ENCODE measurements at regions not wholly inside any gene's neighbourhood (a gene's known extent, or its start where the extent isn't known, plus 50 kb on each side); places are given as distances from the start of the nearest gene placed in this dataset.

GRCh38 chr15:36344887-36345286, 234.5 kb upstream of the CDIN1 start:
- no peak for DNase-seq (ENCODE audit: low read depth in 3 of 3)

GRCh38 chr15:36347272-36347858, 232.1 kb upstream of the CDIN1 start:
- DNase-seq (ENCODE audit: low read depth in 3 of 3) = no peak

- no peak for DNase-seq (ENCODE audit: low read depth in 3 of 3)
These were observed 223.0 kb upstream of the CDIN1 start for GRCh38 chr15:36356466-36356865.

- DNase-seq (ENCODE audit: low read depth in 3 of 3) = no peak
These were observed 222.3 kb upstream of the CDIN1 start for GRCh38 chr15:36356978-36357601.

- DNase-seq (ENCODE audit: low read depth in 3 of 3) = no peak
These were observed 221.3 kb upstream of the CDIN1 start for GRCh38 chr15:36358094-36358493.

DNA sequence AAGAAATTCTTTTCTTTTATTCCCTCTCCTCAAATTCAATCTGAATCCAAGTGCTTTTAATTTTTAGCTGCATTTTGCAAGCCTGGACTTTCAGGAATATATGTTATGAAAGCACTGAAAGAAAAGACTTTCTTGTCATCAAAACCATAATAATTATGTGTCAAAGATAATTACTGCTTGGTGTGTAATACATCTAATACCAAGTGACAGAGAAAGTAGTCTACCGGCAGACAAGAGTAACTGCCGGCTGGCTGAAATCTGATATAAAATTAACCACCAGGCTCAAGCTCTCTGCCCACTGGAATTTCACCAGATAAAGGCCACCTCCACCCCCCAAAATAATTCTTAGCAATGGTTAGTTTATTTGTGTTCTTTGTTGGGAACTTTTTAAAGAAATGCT, 220.9 kb upstream of the CDIN1 start:
- DNase-seq (ENCODE audit: low read depth in 3 of 3) = no peak

- DNase-seq (ENCODE audit: low read depth in 3 of 3) = no peak
These were observed 220.1 kb upstream of the CDIN1 start for GRCh38 chr15:36359286-36359685.

GRCh38 chr15:36361351-36361870, 218.0 kb upstream of the CDIN1 start:
- DNase-seq (ENCODE audit: low read depth in 3 of 3) = no peak

DNA sequence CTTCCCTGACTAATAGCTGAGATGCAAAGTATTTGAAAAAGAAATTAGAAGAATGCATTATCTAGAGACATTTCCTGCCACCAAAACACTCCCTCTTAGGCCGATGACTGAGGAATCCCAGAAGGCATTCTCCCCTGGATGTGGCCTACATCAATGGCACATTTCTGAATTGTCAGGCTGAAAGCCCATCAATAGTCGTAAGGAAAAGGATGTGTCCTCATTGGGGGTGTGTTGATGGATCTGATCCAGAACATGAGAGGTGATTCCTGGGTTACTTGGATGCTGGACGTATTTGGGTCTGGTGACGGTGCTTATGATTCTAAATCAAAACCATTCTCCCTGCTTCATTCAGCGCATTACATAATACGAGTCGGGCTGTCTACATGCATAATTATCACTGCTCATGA, 216.9 kb upstream of the CDIN1 start:
- DNase-seq (ENCODE audit: low read depth in 3 of 3) = no peak

DNA sequence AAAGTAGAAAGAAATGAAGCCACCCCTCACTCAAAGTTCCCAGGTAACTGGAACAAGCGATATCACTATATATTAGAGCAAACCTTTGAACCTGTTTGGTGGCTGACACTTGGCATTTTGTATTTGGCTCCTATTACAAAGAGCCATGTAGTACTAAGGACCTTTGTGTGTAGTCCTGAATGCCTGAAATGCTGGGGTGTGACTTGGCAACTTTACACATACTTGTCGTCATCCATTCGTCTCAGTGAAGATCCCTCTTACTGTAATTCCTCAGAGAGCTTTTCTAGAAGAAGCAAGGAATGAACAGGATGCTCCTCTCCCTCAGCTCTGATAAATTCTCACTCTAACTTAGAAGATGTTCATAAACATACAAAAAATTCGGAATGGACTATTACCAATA, 216.1 kb upstream of the CDIN1 start:
- no peak for DNase-seq (ENCODE audit: low read depth in 3 of 3)

DNA sequence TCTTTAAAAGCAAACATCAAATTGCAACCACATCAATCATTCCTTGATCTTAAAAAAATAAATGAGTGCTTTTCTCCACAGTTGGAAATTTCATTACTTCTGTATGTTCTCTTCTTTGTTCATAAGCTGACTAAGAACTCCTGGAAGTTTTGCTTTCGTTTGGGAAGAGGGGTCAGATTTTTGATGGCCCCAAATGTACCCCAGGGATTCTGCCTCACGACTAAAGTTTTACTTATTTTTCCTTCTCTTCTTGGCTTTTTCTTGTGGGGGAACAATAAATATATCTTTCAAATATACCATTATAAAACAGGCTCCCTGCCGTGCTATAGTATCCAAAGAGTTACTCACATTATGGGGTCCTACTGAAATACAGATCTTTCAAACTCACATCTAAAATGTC, 215.0 kb upstream of the CDIN1 start:
- no peak for DNase-seq (ENCODE audit: low read depth in 3 of 3)

DNA sequence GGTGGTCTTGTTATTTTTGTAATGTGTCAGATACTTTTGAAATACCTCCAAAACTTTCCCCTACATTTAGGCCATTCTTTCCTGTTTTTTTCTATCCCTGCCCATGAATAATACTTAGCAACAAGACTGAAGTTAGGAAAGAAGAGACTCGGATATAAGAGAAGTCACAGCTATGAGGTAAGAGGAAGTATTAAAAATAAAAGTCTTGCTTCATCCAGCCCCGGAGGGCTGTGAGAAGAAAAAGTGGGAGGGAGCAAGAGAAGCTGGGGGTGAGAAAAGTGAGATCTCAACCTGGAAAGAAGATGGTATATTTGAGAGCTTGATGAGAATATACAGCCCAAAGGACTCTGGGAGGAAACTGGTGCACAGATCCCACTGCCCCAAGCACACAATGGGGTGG, 213.5 kb upstream of the CDIN1 start:
- no peak for DNase-seq (ENCODE audit: low read depth in 3 of 3)

GRCh38 chr15:36370051-36370730, 209.2 kb upstream of the CDIN1 start:
- no peak for DNase-seq (ENCODE audit: low read depth in 3 of 3)

DNA sequence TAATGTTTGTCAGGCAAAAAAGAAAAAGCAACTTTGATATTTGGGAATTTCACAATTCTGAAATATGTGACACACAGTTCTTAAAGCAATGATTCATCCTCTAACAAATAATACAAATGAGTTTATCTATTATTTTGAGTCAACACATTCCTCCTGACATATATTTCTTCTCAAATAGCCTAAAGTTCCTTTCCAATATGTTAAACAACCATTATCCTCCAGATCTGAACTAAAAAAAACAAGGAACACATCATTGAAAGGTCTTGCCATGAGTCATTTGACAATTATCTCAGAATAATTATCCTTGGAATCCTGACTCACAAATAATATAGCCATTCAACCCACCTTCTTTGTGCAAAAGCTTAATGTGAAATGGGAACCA, 208.7 kb upstream of the CDIN1 start:
- DNase-seq (ENCODE audit: low read depth in 3 of 3) = no peak

DNA sequence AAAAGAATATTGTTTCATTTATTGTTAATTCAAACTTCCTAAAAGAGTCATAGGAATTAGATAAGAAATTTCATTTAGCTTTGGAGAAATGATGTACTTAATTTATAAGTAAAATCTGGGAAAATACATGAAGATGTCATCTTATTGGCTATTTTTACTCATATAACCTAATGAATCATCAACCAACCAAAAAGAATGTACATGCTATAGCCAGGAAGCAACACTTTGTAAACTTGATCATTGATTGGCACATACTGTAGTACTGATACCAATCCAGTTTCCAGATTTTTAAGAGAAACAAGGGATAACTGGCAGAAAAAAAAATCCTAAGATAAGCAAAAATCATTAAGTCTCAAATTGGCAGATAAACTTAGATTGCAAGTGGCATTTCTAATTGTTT, 207.9 kb upstream of the CDIN1 start:
- no peak for DNase-seq (ENCODE audit: low read depth in 3 of 3)

GRCh38 chr15:36372968-36373367, 206.5 kb upstream of the CDIN1 start:
- no peak for DNase-seq (ENCODE audit: low read depth in 3 of 3)

DNA sequence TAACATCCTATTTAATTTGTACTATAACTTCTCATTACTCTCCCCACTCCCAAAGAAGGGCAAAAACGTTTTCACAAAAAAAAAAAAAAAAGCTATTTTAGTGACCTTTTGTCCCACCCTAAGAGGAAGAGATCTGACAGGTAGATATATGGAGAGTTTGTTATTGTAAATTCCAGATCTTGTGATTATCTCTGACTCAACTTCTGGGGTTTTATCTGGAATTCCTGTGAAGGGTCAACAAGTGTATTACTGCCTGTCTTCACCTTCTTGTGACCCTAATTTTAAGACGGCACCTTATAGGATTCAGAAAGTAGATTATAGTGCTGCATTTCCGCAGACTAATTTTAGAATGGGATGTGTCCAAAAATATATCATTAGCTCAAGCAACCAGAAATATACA, 205.9 kb upstream of the CDIN1 start:
- DNase-seq (ENCODE audit: low read depth in 3 of 3) = no peak

DNA sequence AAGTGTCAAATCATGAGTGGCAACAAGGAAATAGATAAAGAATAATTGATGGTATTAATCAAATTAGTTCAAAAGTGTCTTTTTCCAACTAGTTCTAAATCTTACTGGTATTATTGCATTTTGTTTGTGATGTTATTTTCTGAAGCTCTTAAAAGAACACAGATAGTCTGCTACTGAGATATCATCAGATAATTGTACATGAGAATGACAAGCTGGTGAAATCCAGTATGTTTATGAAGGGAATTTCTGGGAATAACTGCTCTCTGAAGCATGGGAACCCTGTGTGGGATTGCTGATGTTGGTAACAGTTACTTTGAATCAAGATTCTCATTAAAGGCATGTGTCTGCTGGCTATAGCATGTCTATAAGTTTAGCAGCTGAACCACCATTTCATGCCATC, 190.3 kb upstream of the CDIN1 start:
- no peak for DNase-seq (ENCODE audit: low read depth in 3 of 3)

DNA sequence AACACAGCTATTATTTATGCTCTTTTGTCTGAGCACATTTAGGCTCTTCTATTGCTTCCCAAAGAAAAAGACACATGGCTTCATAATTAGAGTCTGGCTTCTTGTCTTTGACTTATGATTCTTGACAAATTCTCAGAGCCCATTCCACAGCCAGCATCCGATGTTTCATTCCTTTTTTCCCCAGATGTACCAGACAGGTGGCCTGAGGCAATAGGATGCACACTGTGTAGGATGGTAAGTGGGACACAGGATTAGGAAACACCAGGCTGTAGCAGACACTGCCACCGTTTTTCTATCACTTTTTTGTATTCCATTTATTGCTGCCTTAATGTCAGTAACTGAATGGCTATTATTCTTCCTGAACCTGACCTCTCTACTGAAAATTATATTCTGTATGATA, 188.9 kb upstream of the CDIN1 start:
- no peak for DNase-seq (ENCODE audit: low read depth in 3 of 3)

GRCh38 chr15:36392676-36393266, 186.7 kb upstream of the CDIN1 start:
- DNase-seq (ENCODE audit: low read depth in 3 of 3) = no peak

- DNase-seq (ENCODE audit: low read depth in 3 of 3) = no peak
These were observed 181.2 kb upstream of the CDIN1 start for GRCh38 chr15:36398212-36398611.

DNA sequence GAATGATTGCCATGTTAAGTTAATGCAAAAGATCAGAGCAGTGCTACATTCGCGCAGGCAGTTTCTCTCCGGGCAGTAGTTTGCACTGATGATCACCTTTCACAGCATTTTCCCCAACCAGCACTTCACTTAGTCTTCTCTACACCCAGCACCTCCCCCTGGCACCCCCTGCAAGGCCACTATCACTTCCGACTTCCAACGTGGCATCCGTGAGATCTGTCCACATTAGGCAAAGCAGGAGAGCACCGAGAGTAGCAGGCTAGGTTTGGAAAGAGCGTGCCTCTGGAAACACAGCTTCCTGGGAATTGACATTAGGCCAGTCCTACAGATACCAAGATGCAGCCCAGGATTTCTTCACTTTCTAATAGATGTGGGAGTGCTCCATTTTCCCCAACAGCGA, 180.2 kb upstream of the CDIN1 start:
- DNase-seq (ENCODE audit: low read depth in 3 of 3) = no peak

Data from stimulated activated CD4-positive, alpha-beta T cell treated with anti-CD3 and anti-CD28 coated beads, TNF-alpha, amount 100 ng/mL, for 48 hours (primary cell).